Parathyroid adenoma (tissue), 2 donors: ENCODE measurements at regions not wholly inside any gene's neighbourhood (a gene's known extent, or its start where the extent isn't known, plus 50 kb on each side); places are given as distances from the start of the nearest gene placed in this dataset.

Experiments used
- H2AFZ ChIP-seq: fragments of 300-600 bp; sonication (generic); one replicate; pipeline ENCODE4 v1.7.0; 2017; ENCODE audit warnings: antibody characterized with exemption, mild to moderate bottlenecking
- H3K27ac ChIP-seq: fragments of 300-600 bp; sonication (generic); one replicate; pipeline ENCODE4 v1.7.0; 2017
- H3K27me3 ChIP-seq: fragments of 300-600 bp; sonication (generic); one replicate; pipeline ENCODE4 v1.7.0; 2017; ENCODE audit warnings: low read length; ENCODE audit not compliant: control insufficient read depth, insufficient read depth
- H3K36me3 ChIP-seq: fragments of 300-600 bp; sonication (generic); one replicate; pipeline ENCODE4 v1.7.0; 2017; ENCODE audit warnings: low read length; ENCODE audit not compliant: control insufficient read depth, insufficient read depth
- H3K4me1 ChIP-seq: fragments of 300-600 bp; sonication (generic); one replicate; pipeline ENCODE4 v1.7.0; 2017; ENCODE audit warnings: control low read depth
- H3K4me2 ChIP-seq: fragments of 300-600 bp; sonication (generic); one replicate; pipeline ENCODE4 v1.7.0; 2017; ENCODE audit warnings: low read length
- H3K4me3 ChIP-seq: fragments of 300-600 bp; sonication (generic); one replicate; pipeline ENCODE4 v1.7.0; 2017; ENCODE audit warnings: low read depth, low read length
- H3K79me2 ChIP-seq: fragments of 300-600 bp; sonication (generic); one replicate; pipeline ENCODE4 v1.7.0; 2017; ENCODE audit warnings: control low read depth
- H3K9ac ChIP-seq: fragments of 300-600 bp; sonication (generic); one replicate; pipeline ENCODE4 v1.7.0; 2017; ENCODE audit warnings: mild to moderate bottlenecking
- H3K9me3 ChIP-seq: fragments of 300-600 bp; sonication (generic); one replicate; pipeline ENCODE4 v1.7.0; 2017; ENCODE audit warnings: low read length; ENCODE audit not compliant: control insufficient read depth
- CTCF ChIP-seq: fragments of 300-600 bp; sonication (generic); IDR thresholded peaks from one replicate; pipeline ENCODE4 v1.7.0; 2017; ENCODE audit warnings: antibody characterized with exemption, mild to moderate bottlenecking
- donor health status: primary hyperparathyroidism.

DNA sequence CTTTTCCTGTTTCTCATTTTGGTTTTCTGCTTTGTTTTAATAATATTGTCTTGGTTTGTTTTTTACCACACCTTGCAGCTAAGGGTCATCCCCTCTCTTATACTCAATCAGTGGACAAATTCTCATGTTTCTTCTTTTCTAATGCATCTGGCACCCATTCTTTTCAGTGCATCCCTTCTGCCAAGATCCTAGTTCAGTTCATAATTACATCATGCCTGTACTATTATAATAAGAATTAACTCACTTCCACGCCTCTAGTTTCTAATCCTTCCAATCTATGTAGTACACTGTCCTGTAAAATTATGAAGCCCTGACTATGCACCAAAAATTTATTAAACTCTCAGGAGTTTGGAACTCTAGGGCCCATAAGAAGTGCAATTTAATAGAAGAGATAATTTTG is 126.1 kb downstream of the FAT4 start:
- no peaks in the 10 kb centered on the region for H3K36me3 ChIP-seq
- no peaks in the 10 kb centered on the region for H3K79me2 ChIP-seq
- no peak overlapping the region for H3K4me2 ChIP-seq
- H3K27ac ChIP-seq: no peak overlapping the region
- no peaks in the 10 kb centered on the region for H3K9me3 ChIP-seq
- no peaks in the 10 kb centered on the region for H3K4me1 ChIP-seq
- no peaks in the 10 kb centered on the region for H3K27me3 ChIP-seq
- H3K4me3 ChIP-seq: no peak overlapping the region
- no peak for TF ChIP-seq CTCF
- no peak overlapping the region for H3K9ac ChIP-seq
- H2AFZ ChIP-seq: no peak overlapping the region

- H3K9ac ChIP-seq: no peak overlapping the region
Observed at GRCh38 chr4:125444166-125444565, 129.4 kb downstream of the FAT4 start.

GRCh38 chr4:125445525-125445924 is 130.8 kb downstream of the FAT4 start:
- Histone ChIP-seq H2AFZ (no peak overlapping the region), H3K9ac (no peak overlapping the region), H3K4me1 (no peaks in the 10 kb centered on the region), H3K4me3 (no peak overlapping the region), H3K27ac (no peak overlapping the region), H3K79me2 (no peaks in the 10 kb centered on the region), H3K4me2 (no peak overlapping the region), H3K27me3 (no peaks in the 10 kb centered on the region), H3K9me3 (no peaks in the 10 kb centered on the region), H3K36me3 (no peaks in the 10 kb centered on the region)
- TF ChIP-seq CTCF: no peak

More at GRCh38 chr4:125444166-125444565, 129.4 kb downstream of the FAT4 start:
- no peaks in the 10 kb centered on the region for H3K4me1 ChIP-seq
- no peak for TF ChIP-seq CTCF
- no peaks in the 10 kb centered on the region for H3K9me3 ChIP-seq
- no peak overlapping the region for H2AFZ ChIP-seq
- no peaks in the 10 kb centered on the region for H3K36me3 ChIP-seq
- H3K4me2 ChIP-seq: no peak overlapping the region
- H3K27ac ChIP-seq: no peak overlapping the region
- no peaks in the 10 kb centered on the region for H3K27me3 ChIP-seq
- no peak overlapping the region for H3K4me3 ChIP-seq
- H3K79me2 ChIP-seq: no peaks in the 10 kb centered on the region

- Histone ChIP-seq H2AFZ (no peak overlapping the region), H3K4me3 (no peak overlapping the region), H3K27ac (no peak overlapping the region), H3K79me2 (no peaks in the 10 kb centered on the region), H3K27me3 (no peaks in the 10 kb centered on the region), H3K9ac (no peak overlapping the region), H3K4me2 (no peak overlapping the region), H3K9me3 (no peaks in the 10 kb centered on the region), H3K36me3 (no peaks in the 10 kb centered on the region), H3K4me1 (no peaks in the 10 kb centered on the region)
- TF ChIP-seq CTCF: no peak
Observed at GRCh38 chr4:125447551-125448290, 133.0 kb downstream of the FAT4 start.

- Histone ChIP-seq H3K27ac (no peak overlapping the region), H3K9ac (no peak overlapping the region), H3K4me1 (no peaks in the 10 kb centered on the region), H2AFZ (no peak overlapping the region), H3K9me3 (no peaks in the 10 kb centered on the region), H3K36me3 (no peaks in the 10 kb centered on the region), H3K27me3 (no peaks in the 10 kb centered on the region), H3K4me2 (no peak overlapping the region), H3K79me2 (no peaks in the 10 kb centered on the region), H3K4me3 (no peak overlapping the region)
- no peak for TF ChIP-seq CTCF
Observed at GRCh38 chr4:125456075-125456474, 141.3 kb downstream of the FAT4 start.
